ENCODE measurements at regions not wholly inside any gene's neighbourhood (a gene's known extent, or its start where the extent isn't known, plus 50 kb on each side); places are given as distances from the start of the nearest gene placed in this dataset.

DNA sequence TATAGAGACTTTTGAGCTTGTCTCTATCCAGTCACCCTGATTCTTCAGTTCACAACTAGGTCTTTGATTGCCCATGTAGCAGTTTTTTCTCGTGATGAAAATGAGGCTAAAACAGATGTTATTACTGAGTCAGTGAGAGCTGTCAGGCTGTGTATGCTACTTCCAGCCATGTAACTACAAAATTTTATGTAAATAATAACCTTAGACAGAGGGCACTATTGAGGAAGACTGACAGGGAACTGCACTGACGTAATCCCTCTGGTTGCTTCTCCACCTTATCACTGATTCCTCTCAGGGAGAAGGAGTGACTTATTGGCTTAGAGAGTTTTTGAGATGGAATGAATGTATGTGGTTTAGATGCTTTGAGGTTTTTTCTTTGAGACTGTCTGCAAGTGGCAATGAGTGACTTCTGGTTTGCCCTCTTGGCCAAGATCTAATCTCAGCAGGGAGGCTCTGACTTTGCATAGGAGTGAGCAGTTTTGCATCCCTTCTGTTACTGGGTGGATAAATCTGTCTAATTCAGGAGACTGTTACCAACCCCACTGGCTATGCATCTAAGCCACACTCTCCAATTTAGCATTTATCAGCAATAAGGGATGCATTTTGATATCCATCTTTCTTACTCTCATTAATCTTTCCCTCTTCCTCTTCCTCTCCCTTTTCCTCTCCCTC, 555.2 kb upstream of the FANCL start:
- Histone ChIP-seq H3K4me3 (ENCODE audit: low read length in 2 of 2) (no peak overlapping the region), H3K36me3 (ENCODE audit: control insufficient read depth in 2 of 2, insufficient read depth in 2 of 2, low read length in 2 of 2) (no peaks in the 10 kb centered on the region), H3K27me3 (ENCODE audit: control insufficient read depth in 1 of 2, insufficient read depth in 2 of 2, low read length in 2 of 2) (no peaks in the 10 kb centered on the region), H3K27ac (ENCODE audit: low read length) (no peak overlapping the region), H3K9me3 (ENCODE audit: control insufficient read depth in 2 of 2, low read length in 2 of 2) (no peaks in the 10 kb centered on the region), H3K9ac (ENCODE audit: low read length in 2 of 2) (no peak overlapping the region), H3K4me1 (ENCODE audit: control insufficient read depth, insufficient read depth, low read length) (no peaks in the 10 kb centered on the region)

DNA sequence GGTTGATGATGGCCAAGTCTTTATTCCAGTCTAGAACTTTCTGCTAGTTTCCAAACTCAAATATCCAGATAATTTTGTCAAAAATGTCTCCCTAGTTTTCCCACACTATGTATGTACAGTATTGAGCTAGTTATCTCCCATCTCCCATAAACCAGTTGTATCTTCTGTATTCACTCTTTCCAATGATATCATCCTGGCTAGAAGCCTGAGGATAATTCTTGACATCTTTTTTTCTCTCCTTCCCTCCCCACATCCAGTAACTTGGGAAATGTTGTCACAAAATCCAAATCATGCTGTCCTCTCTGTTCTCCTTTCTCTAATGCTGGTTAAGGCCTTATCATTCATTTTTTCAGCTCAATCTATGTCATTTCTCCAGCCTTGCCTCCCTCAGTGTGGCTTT, 553.8 kb upstream of the FANCL start:
- Histone ChIP-seq H3K4me3 (ENCODE audit: low read length in 2 of 2) (no peak overlapping the region), H3K27me3 (ENCODE audit: control insufficient read depth in 1 of 2, insufficient read depth in 2 of 2, low read length in 2 of 2) (no peaks in the 10 kb centered on the region), H3K9me3 (ENCODE audit: control insufficient read depth in 2 of 2, low read length in 2 of 2) (no peaks in the 10 kb centered on the region), H3K36me3 (ENCODE audit: control insufficient read depth in 2 of 2, insufficient read depth in 2 of 2, low read length in 2 of 2) (no peaks in the 10 kb centered on the region), H3K9ac (ENCODE audit: low read length in 2 of 2) (no peak overlapping the region), H3K4me1 (ENCODE audit: control insufficient read depth, insufficient read depth, low read length) (no peaks in the 10 kb centered on the region), H3K27ac (ENCODE audit: low read length) (no peak overlapping the region)

DNA sequence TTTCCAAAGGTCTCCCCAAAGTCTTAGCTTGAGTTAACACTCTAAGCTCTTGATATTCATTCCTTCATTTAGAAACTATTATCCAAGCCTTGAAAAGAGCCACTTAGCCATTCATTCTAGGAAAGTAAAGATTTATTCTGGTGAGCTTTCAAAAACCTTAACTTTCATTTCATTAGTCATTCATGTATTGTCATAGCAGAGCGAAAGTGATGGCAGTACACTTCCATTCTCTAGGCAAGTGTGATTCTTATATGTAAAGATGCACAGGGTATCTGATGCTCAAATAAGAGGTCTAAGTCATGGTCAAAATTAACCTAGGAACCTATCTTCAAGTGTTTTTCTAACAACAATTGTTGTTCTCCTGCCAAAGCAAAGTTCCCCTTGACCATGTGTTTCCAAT, 553.0 kb upstream of the FANCL start:
- Histone ChIP-seq H3K36me3 (ENCODE audit: control insufficient read depth in 2 of 2, insufficient read depth in 2 of 2, low read length in 2 of 2) (no peaks in the 10 kb centered on the region), H3K9me3 (ENCODE audit: control insufficient read depth in 2 of 2, low read length in 2 of 2) (no peaks in the 10 kb centered on the region), H3K27ac (ENCODE audit: low read length) (no peak overlapping the region), H3K4me3 (ENCODE audit: low read length in 2 of 2) (no peak overlapping the region), H3K27me3 (ENCODE audit: control insufficient read depth in 1 of 2, insufficient read depth in 2 of 2, low read length in 2 of 2) (no peaks in the 10 kb centered on the region), H3K4me1 (ENCODE audit: control insufficient read depth, insufficient read depth, low read length) (no peaks in the 10 kb centered on the region), H3K9ac (ENCODE audit: low read length in 2 of 2) (no peak overlapping the region)

- H3K27me3 ChIP-seq (ENCODE audit: control insufficient read depth in 1 of 2, insufficient read depth in 2 of 2, low read length in 2 of 2), result no peaks in the 10 kb centered on the region
- H3K9ac ChIP-seq (ENCODE audit: low read length in 2 of 2), result no peak overlapping the region
These were observed 547.3 kb upstream of the FANCL start for GRCh38 chr2:58788402-58788801.

GRCh38 chr2:58770846-58771245, 529.7 kb upstream of the FANCL start:
- no peaks in the 10 kb centered on the region for H3K4me1 ChIP-seq (ENCODE audit: control insufficient read depth, insufficient read depth, low read length)
- no peaks in the 10 kb centered on the region for H3K36me3 ChIP-seq (ENCODE audit: control insufficient read depth in 2 of 2, insufficient read depth in 2 of 2, low read length in 2 of 2)
- no peak overlapping the region for H3K4me3 ChIP-seq (ENCODE audit: low read length in 2 of 2)
- no peaks in the 10 kb centered on the region for H3K9me3 ChIP-seq (ENCODE audit: control insufficient read depth in 2 of 2, low read length in 2 of 2)
- no peak overlapping the region for H3K9ac ChIP-seq (ENCODE audit: low read length in 2 of 2)
- no peaks in the 10 kb centered on the region for H3K27me3 ChIP-seq (ENCODE audit: control insufficient read depth in 1 of 2, insufficient read depth in 2 of 2, low read length in 2 of 2)
- H3K27ac ChIP-seq (ENCODE audit: low read length), result no peak overlapping the region

More at GRCh38 chr2:58788402-58788801, 547.3 kb upstream of the FANCL start:
- H3K27ac ChIP-seq (ENCODE audit: low read length), result no peak overlapping the region
- no peak overlapping the region for H3K4me3 ChIP-seq (ENCODE audit: low read length in 2 of 2)
- H3K36me3 ChIP-seq (ENCODE audit: control insufficient read depth in 2 of 2, insufficient read depth in 2 of 2, low read length in 2 of 2), result no peaks in the 10 kb centered on the region
- H3K9me3 ChIP-seq (ENCODE audit: control insufficient read depth in 2 of 2, low read length in 2 of 2), result no peaks in the 10 kb centered on the region
- H3K4me1 ChIP-seq (ENCODE audit: control insufficient read depth, insufficient read depth, low read length), result no peaks in the 10 kb centered on the region

DNA sequence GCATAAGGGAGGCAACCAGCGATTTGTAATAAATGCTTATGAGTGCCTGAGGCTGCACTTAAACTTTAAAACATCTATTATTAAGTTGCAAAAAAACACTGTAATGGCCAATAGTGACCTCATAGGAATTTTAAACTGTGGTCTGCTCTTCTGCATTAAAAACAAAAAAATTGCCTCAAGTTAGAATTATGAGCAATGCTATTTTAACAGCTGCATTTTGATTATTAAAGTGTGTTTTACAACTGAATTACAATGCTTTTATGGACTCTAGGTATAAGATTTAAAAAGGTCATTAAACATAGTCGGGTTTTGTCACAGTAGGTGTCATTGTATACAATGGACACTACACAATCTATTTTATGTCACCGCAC, 528.7 kb upstream of the FANCL start:
- Histone ChIP-seq H3K9ac (ENCODE audit: low read length in 2 of 2) (no peak overlapping the region), H3K27ac (ENCODE audit: low read length) (no peak overlapping the region), H3K4me1 (ENCODE audit: control insufficient read depth, insufficient read depth, low read length) (no peaks in the 10 kb centered on the region), H3K9me3 (ENCODE audit: control insufficient read depth in 2 of 2, low read length in 2 of 2) (no peaks in the 10 kb centered on the region), H3K27me3 (ENCODE audit: control insufficient read depth in 1 of 2, insufficient read depth in 2 of 2, low read length in 2 of 2) (no peaks in the 10 kb centered on the region), H3K36me3 (ENCODE audit: control insufficient read depth in 2 of 2, insufficient read depth in 2 of 2, low read length in 2 of 2) (no peaks in the 10 kb centered on the region), H3K4me3 (ENCODE audit: low read length in 2 of 2) (no peak overlapping the region)

DNA sequence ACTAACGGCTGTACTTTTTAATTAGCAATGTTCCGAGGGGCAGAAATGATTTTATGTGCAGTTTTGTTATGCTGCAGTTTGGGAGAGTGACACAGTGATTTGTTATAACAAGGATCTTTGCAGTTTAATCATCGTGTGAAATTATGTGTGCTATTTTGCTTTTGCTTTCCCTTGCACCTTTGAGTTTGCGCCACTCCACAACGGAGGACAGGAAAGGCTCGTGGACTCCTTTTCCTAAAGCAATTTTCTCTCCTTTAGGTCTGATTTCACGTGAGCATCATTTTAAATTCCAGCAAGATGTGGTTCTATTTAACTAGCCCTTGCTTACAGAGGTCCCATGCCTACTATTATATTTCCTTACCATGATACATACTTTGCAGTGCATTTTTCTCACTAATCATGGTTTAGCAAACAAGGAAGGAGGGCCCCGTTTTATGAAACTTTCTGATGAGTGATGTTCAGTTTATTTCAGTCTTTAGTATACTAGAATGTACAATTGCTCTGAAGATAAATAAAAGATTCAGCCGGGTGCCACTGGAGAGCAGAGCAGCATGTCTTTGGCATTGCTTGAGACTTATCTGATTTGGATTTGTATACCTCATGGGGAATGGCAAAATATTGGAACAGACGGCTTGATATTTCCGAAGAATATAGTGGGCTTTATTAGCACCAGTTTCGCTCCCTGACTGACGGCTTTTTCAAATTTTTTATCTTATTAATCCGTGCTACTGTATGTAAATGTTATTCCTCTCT, 528.2 kb upstream of the FANCL start:
- H3K9me3 ChIP-seq (ENCODE audit: control insufficient read depth in 2 of 2, low read length in 2 of 2), result no peaks in the 10 kb centered on the region
- H3K27ac ChIP-seq (ENCODE audit: low read length), result no peak overlapping the region
- no peaks in the 10 kb centered on the region for H3K4me1 ChIP-seq (ENCODE audit: control insufficient read depth, insufficient read depth, low read length)
- H3K27me3 ChIP-seq (ENCODE audit: control insufficient read depth in 1 of 2, insufficient read depth in 2 of 2, low read length in 2 of 2), result no peaks in the 10 kb centered on the region
- H3K4me3 ChIP-seq (ENCODE audit: low read length in 2 of 2), result no peak overlapping the region
- H3K9ac ChIP-seq (ENCODE audit: low read length in 2 of 2), result no peak overlapping the region
- H3K36me3 ChIP-seq (ENCODE audit: control insufficient read depth in 2 of 2, insufficient read depth in 2 of 2, low read length in 2 of 2), result no peaks in the 10 kb centered on the region

DNA sequence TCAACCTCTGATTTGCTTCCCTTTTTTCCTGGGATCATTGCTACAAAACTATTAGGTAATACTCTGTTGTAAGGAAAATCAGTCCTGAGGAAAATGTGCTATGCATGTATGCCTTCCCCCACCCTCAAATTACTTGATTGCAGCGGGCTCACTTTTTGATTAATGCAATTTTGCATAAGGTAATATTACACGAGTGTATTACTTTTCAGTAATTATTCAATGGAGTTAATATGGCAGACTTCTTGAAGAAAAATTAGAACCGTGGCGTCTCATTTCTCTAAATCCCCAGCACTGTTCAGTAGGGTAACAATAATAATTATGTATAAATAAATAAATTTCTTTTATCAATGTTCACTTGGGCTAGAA, 527.6 kb upstream of the FANCL start:
- H3K27ac ChIP-seq (ENCODE audit: low read length), result no peak overlapping the region
- H3K4me1 ChIP-seq (ENCODE audit: control insufficient read depth, insufficient read depth, low read length), result no peaks in the 10 kb centered on the region
- no peaks in the 10 kb centered on the region for H3K36me3 ChIP-seq (ENCODE audit: control insufficient read depth in 2 of 2, insufficient read depth in 2 of 2, low read length in 2 of 2)
- H3K27me3 ChIP-seq (ENCODE audit: control insufficient read depth in 1 of 2, insufficient read depth in 2 of 2, low read length in 2 of 2), result no peaks in the 10 kb centered on the region
- H3K9me3 ChIP-seq (ENCODE audit: control insufficient read depth in 2 of 2, low read length in 2 of 2), result no peaks in the 10 kb centered on the region
- H3K4me3 ChIP-seq (ENCODE audit: low read length in 2 of 2), result no peak overlapping the region
- no peak overlapping the region for H3K9ac ChIP-seq (ENCODE audit: low read length in 2 of 2)

GRCh38 chr2:58767828-58768714, 526.9 kb upstream of the FANCL start:
- no peaks in the 10 kb centered on the region for H3K27me3 ChIP-seq (ENCODE audit: control insufficient read depth in 1 of 2, insufficient read depth in 2 of 2, low read length in 2 of 2)

GRCh38 chr2:58764338-58765104, 523.4 kb upstream of the FANCL start:
- Histone ChIP-seq H3K4me1 (ENCODE audit: control insufficient read depth, insufficient read depth, low read length) (no peaks in the 10 kb centered on the region), H3K27ac (ENCODE audit: low read length) (no peak overlapping the region), H3K9ac (ENCODE audit: low read length in 2 of 2) (no peak overlapping the region), H3K9me3 (ENCODE audit: control insufficient read depth in 2 of 2, low read length in 2 of 2) (no peaks in the 10 kb centered on the region), H3K27me3 (ENCODE audit: control insufficient read depth in 1 of 2, insufficient read depth in 2 of 2, low read length in 2 of 2) (no peaks in the 10 kb centered on the region), H3K4me3 (ENCODE audit: low read length in 2 of 2) (no peak overlapping the region), H3K36me3 (ENCODE audit: control insufficient read depth in 2 of 2, insufficient read depth in 2 of 2, low read length in 2 of 2) (no peaks in the 10 kb centered on the region)

More at GRCh38 chr2:58767828-58768714, 526.9 kb upstream of the FANCL start:
- no peak overlapping the region for H3K4me3 ChIP-seq (ENCODE audit: low read length in 2 of 2)
- H3K4me1 ChIP-seq (ENCODE audit: control insufficient read depth, insufficient read depth, low read length), result no peaks in the 10 kb centered on the region
- H3K9ac ChIP-seq (ENCODE audit: low read length in 2 of 2), result no peak overlapping the region
- H3K27ac ChIP-seq (ENCODE audit: low read length), result no peak overlapping the region
- H3K36me3 ChIP-seq (ENCODE audit: control insufficient read depth in 2 of 2, insufficient read depth in 2 of 2, low read length in 2 of 2), result no peaks in the 10 kb centered on the region
- no peaks in the 10 kb centered on the region for H3K9me3 ChIP-seq (ENCODE audit: control insufficient read depth in 2 of 2, low read length in 2 of 2)
